ENCODE measurements at regions not wholly inside any gene's neighbourhood (a gene's known extent, or its start where the extent isn't known, plus 50 kb on each side); places are given as distances from the start of the nearest gene placed in this dataset.

DNA sequence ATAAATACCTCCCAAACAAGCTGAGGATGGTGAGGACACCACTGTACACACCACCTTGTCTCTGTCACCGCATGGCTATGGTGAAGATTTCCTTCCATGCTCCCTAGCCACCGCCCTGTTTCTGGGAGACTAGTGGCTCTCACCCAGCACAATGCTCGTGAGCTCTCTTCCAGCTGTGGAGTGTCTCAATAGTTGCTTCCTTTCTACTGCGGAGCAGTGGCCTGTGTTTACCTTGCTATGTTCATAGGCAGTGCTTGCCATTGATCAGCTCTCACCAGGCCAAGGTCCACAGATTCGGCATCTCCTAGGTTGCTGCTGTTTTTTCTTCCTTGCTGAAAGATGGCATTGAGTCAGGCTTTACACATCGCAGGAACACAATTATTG lies 313.6 kb upstream of the RTL1 start (continued):
- TF ChIP-seq FOXM1 (IDR thresholded peaks at IDR 0.05; ENCODE audit: low read depth), result no peak
- TF ChIP-seq, protein P1, sequence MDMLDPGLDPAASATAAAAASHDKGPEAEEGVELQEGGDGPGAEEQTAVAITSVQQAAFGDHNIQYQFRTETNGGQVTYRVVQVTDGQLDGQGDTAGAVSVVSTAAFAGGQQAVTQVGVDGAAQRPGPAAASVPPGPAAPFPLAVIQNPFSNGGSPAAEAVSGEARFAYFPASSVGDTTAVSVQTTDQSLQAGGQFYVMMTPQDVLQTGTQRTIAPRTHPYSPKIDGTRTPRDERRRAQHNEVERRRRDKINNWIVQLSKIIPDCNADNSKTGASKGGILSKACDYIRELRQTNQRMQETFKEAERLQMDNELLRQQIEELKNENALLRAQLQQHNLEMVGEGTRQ (IDR thresholded peaks at IDR 0.05; ENCODE audit: borderline replicate concordance, low read depth, low read length), result no peak
- TF ChIP-seq ELF1 (IDR thresholded peaks at IDR 0.05), result no peak
- TF ChIP-seq RAD21 (IDR thresholded peaks at IDR 0.05; ENCODE audit: low read length), result no peak
- no peak for TF ChIP-seq FOSL2 (IDR thresholded peaks at IDR 0.05; ENCODE audit: borderline replicate concordance, low read depth)
- no peak for TF ChIP-seq RXRA (IDR thresholded peaks at IDR 0.05; ENCODE audit: borderline replicate concordance, low read depth)
- TF ChIP-seq RFX5 (IDR thresholded peaks at IDR 0.05; ENCODE audit: low read length), result no peak

- Histone ChIP-seq H3K79me2 (ENCODE audit: insufficient read depth) (no peaks in the 10 kb centered on the region), H3K4me2 (no peak overlapping the region), H3K27me3 (ENCODE audit: insufficient read depth) (no peaks in the 10 kb centered on the region), H2AFZ (ENCODE audit: low read depth) (no peak overlapping the region), H3K4me1 (ENCODE audit: control insufficient read depth in 1 of 2, insufficient read depth in 2 of 2, low read depth in 1 of 2, low read length in 1 of 2) (peaks cover 0 to 6% of the 10 kb centered on the region in 2 experiments; a peak in 1 of 4 replicates), H3K9me2 (no peaks in the 10 kb centered on the region), H3K9ac (no peak overlapping the region), H3K9me3 (no peaks in the 10 kb centered on the region), H3K4me3 (ENCODE audit: low read depth in 2 of 2, low read length in 1 of 2) (no peak overlapping the region), H3F3A (replicated peaks; ENCODE audit: insufficient read depth) (no peaks in the 10 kb centered on the region), H3K27ac (ENCODE audit: low read depth in 2 of 2, low read length in 1 of 2) (no peak overlapping the region), H4K20me1 (ENCODE audit: insufficient read depth) (no peaks in the 10 kb centered on the region), H3K36me3 (replicated peaks in 1 of 2; ENCODE audit: control insufficient read depth in 1 of 2, insufficient read depth in 2 of 2, low read length in 1 of 2) (no peaks in the 10 kb centered on the region)
- no peak for DNase-seq
- CTCF ChIA-PET, result interaction anchor here (0.7 to 1.0 kb wide), 3 partner anchors 13 to 18 kb away, joined by 3 read pairs; no protein-coding TSS in a partner anchor
- WGBS (ENCODE audit: low lambda C conversion rate), result 62% methylated on average over 14 of the region's 14 CpGs
- TF ChIP-seq ZBTB33 (IDR thresholded peaks at IDR 0.05; ENCODE audit: borderline replicate concordance, low read depth) (no peak), FOSL2 (IDR thresholded peaks at IDR 0.05; ENCODE audit: borderline replicate concordance, low read depth) (no peak), REST (IDR thresholded peaks at IDR 0.05; ENCODE audit: low read depth, low read length) (no peak), JUND (IDR thresholded peaks at IDR 0.05) (no peak), TEAD4 (IDR thresholded peaks at IDR 0.05; ENCODE audit: borderline replicate concordance, insufficient read depth) (no peak)
- TF ChIP-seq, protein P1 (IDR thresholded peaks at IDR 0.05; ENCODE audit: borderline replicate concordance, low read depth, low read length), result no peak
- TF ChIP-seq, protein P2, sequence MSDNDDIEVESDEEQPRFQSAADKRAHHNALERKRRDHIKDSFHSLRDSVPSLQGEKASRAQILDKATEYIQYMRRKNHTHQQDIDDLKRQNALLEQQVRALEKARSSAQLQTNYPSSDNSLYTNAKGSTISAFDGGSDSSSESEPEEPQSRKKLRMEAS (IDR thresholded peaks at IDR 0.05; ENCODE audit: low read depth), result no peak
- TF ChIP-seq, protein P3, sequence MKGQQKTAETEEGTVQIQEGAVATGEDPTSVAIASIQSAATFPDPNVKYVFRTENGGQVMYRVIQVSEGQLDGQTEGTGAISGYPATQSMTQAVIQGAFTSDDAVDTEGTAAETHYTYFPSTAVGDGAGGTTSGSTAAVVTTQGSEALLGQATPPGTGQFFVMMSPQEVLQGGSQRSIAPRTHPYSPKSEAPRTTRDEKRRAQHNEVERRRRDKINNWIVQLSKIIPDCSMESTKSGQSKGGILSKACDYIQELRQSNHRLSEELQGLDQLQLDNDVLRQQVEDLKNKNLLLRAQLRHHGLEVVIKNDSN (IDR thresholded peaks at IDR 0.05; ENCODE audit: borderline replicate concordance, low read depth), result no peak
- POLR2A ChIA-PET, result interaction anchor here (0.7 kb wide), 1 partner anchor 14 kb away, joined by 4 read pairs; no protein-coding TSS in a partner anchor
These were observed 314.3 kb upstream of the RTL1 start for GRCh38 chr14:101217616-101218371.

Measured in SK-N-SH (cell line).